CD4-positive, CD25-positive, alpha-beta regulatory T cell (primary cell): ENCODE measurements at regions not wholly inside any gene's neighbourhood (a gene's known extent, or its start where the extent isn't known, plus 50 kb on each side); places are given as distances from the start of the nearest gene placed in this dataset.

ENCODE experiments used
- ATAC-seq, 2 donors: fragments of 150-1000 bp; cut with Tn5 transposase; one replicate each; pipeline ENCODE4 v1.10.0; 2021; ENCODE audit warnings: low read depth in 2 of 2, moderate number of reproducible peaks in 2 of 2, moderate library complexity in 1 of 2
- DNase-seq, 3 donors: peaks; one replicate each; pipeline versions ENCODE4 v3.0.0 to v3.0.0-alpha.2; 2012 to 2022; ENCODE audit warnings: mixed read lengths in 1 of 3
- H3K27ac ChIP-seq: one replicate; pipeline ENCODE4 v1.7.0; 2013; ENCODE audit warnings: mild to moderate bottlenecking, low read length; ENCODE audit not compliant: insufficient read depth, poor library complexity, severe bottlenecking
- H3K27me3 ChIP-seq: one replicate; pipeline ENCODE4 v1.7.0; 2013; ENCODE audit warnings: low read length; ENCODE audit not compliant: control insufficient read depth, insufficient read depth
- H3K36me3 ChIP-seq: one replicate; pipeline ENCODE4 v1.7.0; 2013; ENCODE audit warnings: mild to moderate bottlenecking, low read length, moderate library complexity; ENCODE audit not compliant: control insufficient read depth, insufficient read depth
- H3K4me1 ChIP-seq: 2 replicates; pipeline ENCODE4 v1.7.0; 2013; ENCODE audit warnings: mild to moderate bottlenecking, low read length; ENCODE audit not compliant: insufficient read depth, control insufficient read depth, poor library complexity, severe bottlenecking
- H3K4me3 ChIP-seq: one replicate; pipeline ENCODE4 v1.7.0; 2013; ENCODE audit warnings: low read depth, mild to moderate bottlenecking, low read length, moderate library complexity
- H3K9me3 ChIP-seq, 2 experiments: 1 replicate in 1 of 2; 2 replicates in 1 of 2; pipeline ENCODE4 v1.7.0; 2013; ENCODE audit warnings: low read length in 2 of 2, mild to moderate bottlenecking in 1 of 2, moderate library complexity in 1 of 2; ENCODE audit not compliant: control insufficient read depth in 2 of 2
- H3K27ac Mint-ChIP-seq, 3 donors: one replicate each; pipeline ENCODE4 v1.8.0; 2020 to 2022; ENCODE audit warnings: mild to moderate bottlenecking in 3 of 3, mixed read lengths in 3 of 3, moderate library complexity in 2 of 3
- H3K27me3 Mint-ChIP-seq: one replicate; pipeline ENCODE4 v1.8.0; 2022; ENCODE audit warnings: mild to moderate bottlenecking, mixed read lengths
- H3K36me3 Mint-ChIP-seq: one replicate; pipeline ENCODE4 v1.8.0; 2020; ENCODE audit warnings: mixed read lengths
- H3K4me1 Mint-ChIP-seq, 4 donors: one replicate each; pipeline ENCODE4 v1.8.0; 2020 to 2022; ENCODE audit warnings: mixed read lengths in 4 of 4, mild to moderate bottlenecking in 1 of 4
- H3K4me3 Mint-ChIP-seq, 4 donors: one replicate each; pipeline ENCODE4 v1.8.0; 2020 to 2022; ENCODE audit warnings: mild to moderate bottlenecking in 4 of 4, mixed read lengths in 4 of 4, moderate library complexity in 3 of 4
- H3K9me3 Mint-ChIP-seq, 7 donors: one replicate each; pipeline ENCODE4 v1.8.0; 2020 to 2022; ENCODE audit warnings: mixed read lengths in 7 of 7, mild to moderate bottlenecking in 3 of 7, moderate library complexity in 2 of 7

DNA sequence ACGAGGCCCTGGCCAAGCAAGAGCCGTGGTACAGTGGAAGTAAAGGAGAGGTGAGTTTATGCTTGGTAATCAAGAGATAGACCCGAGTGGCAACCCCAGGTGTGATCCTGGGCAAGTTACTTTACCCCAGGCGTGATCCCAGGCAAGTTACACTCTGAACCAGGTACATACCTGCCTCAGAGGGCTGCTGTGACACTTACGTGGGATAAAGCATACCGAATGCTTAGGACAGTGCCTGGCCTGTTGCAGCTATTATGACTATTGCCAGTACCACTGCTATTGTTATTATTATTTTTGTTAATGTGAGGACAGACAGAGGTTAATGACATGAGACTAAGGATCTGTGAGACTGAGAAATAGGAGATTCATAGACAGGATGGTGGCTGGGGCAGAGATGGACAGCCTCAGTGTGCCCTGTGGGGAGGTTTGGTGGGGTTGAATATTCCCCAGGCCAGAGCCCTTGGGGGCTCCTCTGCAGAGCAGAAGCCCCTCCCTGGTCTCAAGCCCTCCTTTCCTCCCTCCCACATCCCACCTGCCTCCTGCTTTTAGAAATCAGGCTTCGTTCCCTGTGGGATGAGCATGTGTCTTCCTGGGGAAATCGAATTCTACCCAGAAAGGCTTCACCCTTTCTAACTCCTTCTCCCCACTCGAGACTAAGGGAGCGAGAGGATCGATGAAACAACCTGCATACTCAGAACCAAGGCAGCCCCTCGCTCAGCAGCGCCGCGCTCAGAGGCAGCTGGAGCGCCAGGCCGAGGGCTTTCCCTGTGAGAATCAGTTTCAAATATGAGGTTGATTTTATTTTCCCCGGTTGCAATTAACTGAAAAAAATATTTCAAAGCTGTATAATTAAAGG, 62.0 kb upstream of the SIX3 start:
- Mint-ChIP-seq H3K36me3 (no peaks in the 10 kb centered on the region), H3K27ac (no peak overlapping the region)
- no peak for ATAC-seq

DNA sequence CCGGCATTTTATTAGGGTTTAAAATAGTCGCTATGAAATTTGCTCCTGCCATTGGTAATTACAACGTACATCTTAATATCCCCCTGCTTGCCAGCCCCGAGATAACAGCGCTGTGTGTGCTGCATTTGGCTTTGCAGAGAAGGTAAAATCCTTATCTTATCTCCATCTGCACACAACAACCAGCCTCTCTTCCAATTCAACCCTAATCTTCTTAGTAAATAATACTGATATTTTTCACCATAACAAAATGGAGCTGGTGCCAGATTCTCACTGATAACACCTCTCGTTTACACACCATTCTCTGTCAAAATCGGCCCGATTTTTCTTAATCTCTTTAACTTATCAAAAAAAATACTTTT, 61.4 kb upstream of the SIX3 start:
- DNase-seq (no peak), ATAC-seq (no peak)
- H3K4me1 ChIP-seq: no peaks in the 10 kb centered on the region
- no peak overlapping the region for H3K27ac ChIP-seq
- H3K27me3 ChIP-seq: peaks cover 5% of the 10 kb centered on the region
- H3K4me3 ChIP-seq: no peak overlapping the region
- Mint-ChIP-seq H3K36me3 (no peaks in the 10 kb centered on the region), H3K4me1 (no peaks in the 10 kb centered on the region), H3K27me3 (peaks cover 10% of the 10 kb centered on the region), H3K4me3 (no peak overlapping the region), H3K27ac (no peak overlapping the region), H3K9me3 (peaks cover 0 to 10% (median 1%) of the 10 kb centered on the region in 7 donors)
- no peaks in the 10 kb centered on the region for H3K36me3 ChIP-seq
- peaks cover 6 to 8% of the 10 kb centered on the region in 2 experiments for H3K9me3 ChIP-seq

More for the DNA sequence above, 62.0 kb upstream of the SIX3 start:
- no peak for DNase-seq
- peaks cover 0 to 12% (median 1%) of the 10 kb centered on the region in 7 donors for H3K9me3 Mint-ChIP-seq
- no peaks in the 10 kb centered on the region for H3K4me1 Mint-ChIP-seq
- H3K4me3 Mint-ChIP-seq: no peak overlapping the region
- H3K36me3 ChIP-seq: no peaks in the 10 kb centered on the region
- H3K27me3 ChIP-seq: peaks cover 2% of the 10 kb centered on the region
- H3K4me1 ChIP-seq: no peaks in the 10 kb centered on the region
- peaks cover 9% of the 10 kb centered on the region in 2 experiments for H3K9me3 ChIP-seq
- H3K4me3 ChIP-seq: no peak overlapping the region
- H3K27ac ChIP-seq: no peak overlapping the region
- peaks cover 13% of the 10 kb centered on the region for H3K27me3 Mint-ChIP-seq

DNA sequence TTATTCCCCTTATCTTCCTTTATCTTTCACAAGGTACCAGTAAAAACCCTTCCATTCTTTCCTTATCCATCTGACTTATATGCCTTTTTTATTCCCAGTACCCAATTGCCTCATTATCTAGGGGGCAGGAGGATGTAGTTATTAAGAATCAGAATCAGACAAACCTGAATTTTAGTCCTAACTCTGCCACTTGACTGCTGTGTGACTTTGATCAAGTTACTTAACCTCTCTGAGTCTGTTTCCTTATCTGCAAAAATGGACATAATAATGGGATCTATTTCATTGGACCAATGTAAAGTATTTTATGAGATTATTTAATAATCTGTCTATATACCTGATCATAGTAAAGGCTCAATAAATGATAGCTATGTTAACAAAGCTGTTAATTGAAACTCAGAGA, 59.6 kb upstream of the SIX3 start:
- Histone ChIP-seq H3K27ac (no peak overlapping the region), H3K9me3 (no peaks in the 10 kb centered on the region), H3K4me3 (no peak overlapping the region), H3K36me3 (no peaks in the 10 kb centered on the region), H3K27me3 (peaks cover 5% of the 10 kb centered on the region), H3K4me1 (no peaks in the 10 kb centered on the region)
- H3K4me1 Mint-ChIP-seq: no peaks in the 10 kb centered on the region
- ATAC-seq (no peak), DNase-seq (no peak)
- H3K9me3 Mint-ChIP-seq: peaks cover 0 to 1% (median 0%) of the 10 kb centered on the region in 7 donors
- no peaks in the 10 kb centered on the region for H3K36me3 Mint-ChIP-seq
- H3K4me3 Mint-ChIP-seq: no peak overlapping the region
- H3K27me3 Mint-ChIP-seq: peaks cover 6% of the 10 kb centered on the region
- no peak overlapping the region for H3K27ac Mint-ChIP-seq

DNA sequence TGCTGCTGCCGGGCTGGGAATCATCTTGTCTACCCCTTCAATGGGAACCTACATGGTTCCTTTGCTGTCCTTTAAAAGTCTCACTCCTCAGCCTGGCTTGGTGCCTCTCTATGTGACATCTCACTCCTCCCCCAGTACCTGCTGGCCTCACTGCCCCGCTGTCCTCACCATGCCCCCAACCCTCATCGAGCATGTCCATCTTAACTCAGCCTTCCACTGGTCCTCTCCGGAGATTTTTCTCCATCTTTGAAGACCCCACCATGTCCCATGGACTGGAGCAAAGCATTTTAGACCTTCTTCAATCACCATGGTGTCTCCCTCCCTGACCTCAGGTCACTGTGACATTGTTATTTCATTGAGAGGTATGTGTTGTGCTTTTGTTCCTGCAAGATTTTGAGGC, 58.1 kb upstream of the SIX3 start:
- Histone ChIP-seq H3K4me1 (no peaks in the 10 kb centered on the region), H3K9me3 (no peaks in the 10 kb centered on the region), H3K4me3 (no peak overlapping the region), H3K27me3 (peaks cover 5% of the 10 kb centered on the region), H3K27ac (no peak overlapping the region), H3K36me3 (no peaks in the 10 kb centered on the region)
- no peak for ATAC-seq
- H3K9me3 Mint-ChIP-seq: peaks cover 0 to 1% (median 0%) of the 10 kb centered on the region in 7 donors
- peaks cover 12% of the 10 kb centered on the region for H3K27me3 Mint-ChIP-seq
- no peak overlapping the region for H3K4me3 Mint-ChIP-seq
- no peak for DNase-seq
- no peaks in the 10 kb centered on the region for H3K36me3 Mint-ChIP-seq
- H3K27ac Mint-ChIP-seq: no peak overlapping the region
- H3K4me1 Mint-ChIP-seq: no peaks in the 10 kb centered on the region

DNA sequence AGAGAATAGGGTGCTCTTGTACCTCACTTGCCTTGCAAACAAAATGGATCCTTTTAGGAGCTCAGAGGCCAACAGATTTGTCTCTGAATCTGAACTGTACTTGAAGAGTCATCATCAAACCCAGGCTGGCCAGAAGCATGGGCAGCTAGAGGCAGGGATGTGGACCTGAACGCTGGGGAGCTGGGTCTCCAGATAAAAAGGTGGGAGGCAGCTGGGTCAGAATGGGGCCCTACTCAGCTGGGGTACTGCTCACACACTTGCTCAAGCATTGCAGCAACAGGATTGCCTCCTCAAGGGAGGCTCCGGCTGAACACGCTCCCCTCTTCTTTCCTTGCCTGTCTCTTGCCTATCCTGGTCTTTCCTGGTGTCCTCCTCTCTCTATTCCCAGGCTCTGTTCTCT, 57.3 kb upstream of the SIX3 start:
- peaks cover 5% of the 10 kb centered on the region for H3K27me3 ChIP-seq
- H3K36me3 ChIP-seq: no peaks in the 10 kb centered on the region
- ATAC-seq: no peak
- no peak overlapping the region for H3K27ac ChIP-seq
- H3K36me3 Mint-ChIP-seq: no peaks in the 10 kb centered on the region
- no peak overlapping the region for H3K4me3 ChIP-seq
- no peaks in the 10 kb centered on the region for H3K4me1 Mint-ChIP-seq
- no peak overlapping the region for H3K27ac Mint-ChIP-seq
- H3K9me3 Mint-ChIP-seq: peaks cover 0 to 2% (median 0%) of the 10 kb centered on the region in 7 donors
- no peak for DNase-seq
- no peaks in the 10 kb centered on the region for H3K9me3 ChIP-seq
- no peaks in the 10 kb centered on the region for H3K4me1 ChIP-seq
- no peak overlapping the region for H3K4me3 Mint-ChIP-seq
- H3K27me3 Mint-ChIP-seq: peaks cover 6% of the 10 kb centered on the region

DNA sequence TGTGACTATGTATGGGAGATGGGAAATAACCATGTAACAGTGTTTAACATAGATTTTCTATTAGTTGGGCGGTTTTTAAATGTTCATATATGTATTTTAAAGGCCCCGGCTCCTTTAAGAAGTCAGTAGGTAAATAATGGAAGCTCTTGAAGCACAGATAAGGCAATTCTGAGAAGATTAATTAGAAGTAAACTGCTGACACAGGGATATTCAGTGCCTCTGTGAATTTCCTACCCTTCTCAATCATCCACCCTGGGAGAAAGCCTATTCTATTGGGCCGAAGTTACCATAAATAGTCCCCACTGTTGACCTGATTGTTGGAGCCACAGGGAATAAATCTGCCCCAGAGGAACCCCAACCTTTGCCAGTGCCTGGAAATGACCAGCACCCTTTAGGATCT, 56.8 kb upstream of the SIX3 start:
- H3K27ac ChIP-seq: no peak overlapping the region
- DNase-seq (no peak), ATAC-seq (no peak)
- no peaks in the 10 kb centered on the region for H3K9me3 ChIP-seq
- peaks cover 0 to 2% (median 0%) of the 10 kb centered on the region in 7 donors for H3K9me3 Mint-ChIP-seq
- H3K4me1 ChIP-seq: no peaks in the 10 kb centered on the region
- H3K4me3 ChIP-seq: no peak overlapping the region
- no peak overlapping the region for H3K4me3 Mint-ChIP-seq
- no peaks in the 10 kb centered on the region for H3K4me1 Mint-ChIP-seq
- H3K36me3 ChIP-seq: no peaks in the 10 kb centered on the region
- no peak overlapping the region for H3K27ac Mint-ChIP-seq
- H3K27me3 ChIP-seq: peaks cover 5% of the 10 kb centered on the region
- peaks cover 6% of the 10 kb centered on the region for H3K27me3 Mint-ChIP-seq
- H3K36me3 Mint-ChIP-seq: no peaks in the 10 kb centered on the region

DNA sequence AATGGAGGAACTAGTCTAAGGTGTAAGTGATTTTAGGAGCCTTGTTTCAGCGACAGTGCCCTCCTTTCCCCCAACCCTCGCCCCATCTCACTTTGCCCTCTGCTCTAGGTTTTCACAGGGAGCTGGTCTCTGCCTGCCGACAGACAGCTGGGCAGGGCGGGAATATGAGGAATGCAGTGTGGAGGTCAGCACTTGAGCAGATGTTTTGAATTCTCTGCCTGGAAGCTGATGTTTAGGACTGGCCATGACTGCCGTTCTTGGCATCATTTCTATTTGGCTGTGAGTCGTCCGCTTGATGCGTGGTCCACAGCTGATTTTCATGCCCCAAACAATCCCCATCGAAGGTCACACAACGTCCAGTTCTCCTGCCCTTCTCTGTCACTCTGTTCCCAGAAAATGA, 55.1 kb upstream of the SIX3 start:
- Histone ChIP-seq H3K4me3 (no peak overlapping the region), H3K27ac (no peak overlapping the region), H3K9me3 (peaks cover 0 to 4% of the 10 kb centered on the region in 2 experiments), H3K36me3 (no peaks in the 10 kb centered on the region), H3K27me3 (peaks cover 5% of the 10 kb centered on the region), H3K4me1 (no peaks in the 10 kb centered on the region)
- Mint-ChIP-seq H3K9me3 (peaks cover 0 to 6% (median 2%) of the 10 kb centered on the region in 7 donors), H3K4me3 (no peak overlapping the region), H3K27ac (no peak overlapping the region), H3K27me3 (peaks cover 6% of the 10 kb centered on the region), H3K36me3 (no peaks in the 10 kb centered on the region), H3K4me1 (no peaks in the 10 kb centered on the region)
- ATAC-seq: no peak
- no peak for DNase-seq

DNA sequence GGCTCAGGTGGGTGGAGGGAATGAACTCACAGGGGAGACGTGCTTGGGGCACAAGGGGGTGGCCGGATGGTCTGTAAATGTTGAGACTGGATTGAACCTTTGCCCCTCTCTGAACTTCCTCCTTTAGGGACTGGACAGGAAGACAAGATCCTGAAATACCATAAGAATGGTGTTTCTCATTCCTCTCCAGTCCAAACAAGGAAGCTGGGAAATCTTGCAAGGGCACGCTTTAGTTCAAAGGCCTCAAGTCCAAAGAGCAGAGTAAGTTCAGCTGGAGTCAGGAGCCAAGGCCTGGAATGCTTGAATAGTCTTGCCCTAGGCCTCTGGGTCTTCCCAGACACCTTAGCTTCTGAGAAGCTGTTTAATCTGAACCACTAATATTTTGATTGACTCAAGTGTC, 52.4 kb upstream of the SIX3 start:
- H3K27me3 Mint-ChIP-seq: peaks cover 6% of the 10 kb centered on the region
- H3K4me3 ChIP-seq: no peak overlapping the region
- H3K9me3 Mint-ChIP-seq: peaks cover 0 to 22% (median 7%) of the 10 kb centered on the region in 7 donors
- no peak overlapping the region for H3K4me3 Mint-ChIP-seq
- no peaks in the 10 kb centered on the region for H3K36me3 Mint-ChIP-seq
- H3K4me1 ChIP-seq: no peaks in the 10 kb centered on the region
- no peak for DNase-seq
- H3K4me1 Mint-ChIP-seq: peaks cover 0 to 3% (median 2%) of the 10 kb centered on the region in 4 donors
- no peak overlapping the region for H3K27ac Mint-ChIP-seq
- no peaks in the 10 kb centered on the region for H3K36me3 ChIP-seq
- no peak overlapping the region for H3K27ac ChIP-seq
- H3K27me3 ChIP-seq: peaks cover 5% of the 10 kb centered on the region
- no peak for ATAC-seq
- H3K9me3 ChIP-seq: peaks cover 2 to 12% of the 10 kb centered on the region in 2 experiments
